ENCODE measurements at regions not wholly inside any gene's neighbourhood (a gene's known extent, or its start where the extent isn't known, plus 50 kb on each side); places are given as distances from the start of the nearest gene placed in this dataset.

- dilution Hi-C loops (cut with HindIII; ENCODE audit: low sequenced_read_pairs, unreplicated experiment) (no loop called here), in situ Hi-C loops (cut with MboI; ENCODE audit: low sequenced_read_pairs) (no loop called here), intact Hi-C loops (cut with micrococcal nuclease) (no loop called here)
- Histone ChIP-seq H2BK120ac (ENCODE audit: low read depth, low read length) (peak overlapping the region; percentile 62; the same call in 1 of the 2 replicates), H2BK20ac (ENCODE audit: low read depth, low read length) (no peak overlapping the region; the same call in 1 of the 2 replicates), H3K56ac (ENCODE audit: extremely low read depth, insufficient read depth, low read length) (no peak overlapping the region), H4K20me1 (ENCODE audit: insufficient read depth, low read length) (no peaks in the 10 kb centered on the region), H4K8ac (ENCODE audit: low read depth in 2 of 2, low read length in 2 of 2) (peak overlapping the region in 1 of 2 experiments; percentile 51; a peak in 1 of 4 replicates), H3K36me3 (ENCODE audit: control insufficient read depth, insufficient read depth, low read length) (no peaks in the 10 kb centered on the region), H3K4me1 (ENCODE audit: control insufficient read depth, insufficient read depth, low read length) (peaks cover 24% of the 10 kb centered on the region), H3K4ac (ENCODE audit: low read depth, low read length) (no peak overlapping the region), H3K27me3 (ENCODE audit: control insufficient read depth, insufficient read depth, low read length) (no peaks in the 10 kb centered on the region), H2BK5ac (ENCODE audit: low read depth, low read length, poor library complexity, severe bottlenecking) (no peak overlapping the region), H4K5ac (ENCODE audit: low read depth, low read length) (no peak overlapping the region), H3K9me1 (ENCODE audit: insufficient read depth, low read length) (peaks cover 27% of the 10 kb centered on the region), H3K27ac (ENCODE audit: insufficient read depth, low read length) (no peak overlapping the region), H3K18ac (ENCODE audit: low read depth, low read length) (no peak overlapping the region), H2AFZ (replicated peaks; ENCODE audit: low read length, poor library complexity) (no peak overlapping the region), H3K9ac (ENCODE audit: low read depth, low read length) (no peak overlapping the region), H2AK9ac (replicated peaks; ENCODE audit: low read depth, low read length, poor library complexity) (no peak overlapping the region), H3K79me1 (ENCODE audit: low read depth in 1 of 2, low read length in 2 of 2) (peaks cover 0 to 8% of the 10 kb centered on the region in 2 experiments; a peak in 1 of 4 replicates), H4K91ac (ENCODE audit: insufficient read depth, low read depth, low read length) (0 out of 2 replicates have a peak overlapping the region, but pooled peaks have one; percentile 3), H3K4me2 (ENCODE audit: low read depth, low read length) (no peak overlapping the region), H3K9me3 (ENCODE audit: control insufficient read depth, insufficient read depth, low read length) (peaks cover 5% of the 10 kb centered on the region; the same call in 1 of the 2 replicates), H3K23ac (ENCODE audit: low read depth, low read length) (no peak overlapping the region), H2BK15ac (ENCODE audit: low read depth, low read length) (peak overlapping the region; percentile 9; the same call in 1 of the 3 replicates), H2AK5ac (ENCODE audit: low read depth, low read length) (no peak overlapping the region), H3K4me3 (ENCODE audit: insufficient read depth, low read depth, low read length) (no peak overlapping the region), H3K14ac (replicated peaks; ENCODE audit: low read depth, low read length) (no peak overlapping the region)
- ATAC-seq (ENCODE audit: low read depth) = no peak
- ChIA-PET POLR2A (ENCODE audit: unreplicated experiment) (no interaction called here), CTCF (no interaction called here)
- TF ChIP-seq RAD21 (IDR thresholded peaks at IDR 0.05; ENCODE audit: low read length) (no peak), MAZ (IDR thresholded peaks at IDR 0.05; ENCODE audit: borderline replicate concordance, low read depth, low read length) (no peak), MXI1 (IDR thresholded peaks at IDR 0.05; ENCODE audit: borderline replicate concordance, low read depth, low read length) (no peak), BHLHE40 (IDR thresholded peaks at IDR 0.05; ENCODE audit: low read depth, low read length) (no peak), FOS (IDR thresholded peaks at IDR 0.05; ENCODE audit: low read depth, low read length) (no peak)
- no CpG with 5 or more reads among the region's 3 CpGs for WGBS, 2 experiments (ENCODE audit: extremely low coverage in 2 of 2, insufficient read length in 1 of 2)
- DNase-seq = no peak
- no TSS peak for BruUV-seq (replicated peaks)
Observed at GRCh38 chr3:150077107-150077506, 106.4 kb upstream of the PFN2 start.

All from IMR-90 (cell line).